ENCODE measurements at regions not wholly inside any gene's neighbourhood (a gene's known extent, or its start where the extent isn't known, plus 50 kb on each side); places are given as distances from the start of the nearest gene placed in this dataset.

DNA sequence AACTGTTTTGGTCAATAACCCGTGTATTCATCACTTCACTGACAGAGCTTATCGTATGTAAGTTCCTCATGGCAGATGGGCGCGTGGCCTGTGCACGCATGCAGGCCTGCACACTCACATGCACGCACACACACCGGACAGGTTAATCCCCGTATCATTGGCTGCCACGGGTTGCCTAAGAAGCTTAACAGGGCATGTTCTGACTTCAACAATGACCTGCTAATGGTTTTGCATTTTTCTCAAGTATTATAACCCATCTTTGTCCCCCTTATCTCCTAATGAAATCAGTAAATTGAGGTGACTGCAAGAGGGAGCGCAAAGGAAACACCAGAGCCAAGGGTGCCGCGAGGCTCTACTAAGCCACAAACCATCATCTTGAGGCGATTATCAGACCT lies 399.0 kb upstream of the ID2 start:
- TF ChIP-seq EZH2phosphoT487 (IDR thresholded peaks at IDR 0.05; ENCODE audit: low read length) (no peak), EZH2 (optimal IDR thresholded peaks at IDR 0.05; ENCODE audit: low read depth, low read length) (no peak)
- TF ChIP-seq, protein P1, sequence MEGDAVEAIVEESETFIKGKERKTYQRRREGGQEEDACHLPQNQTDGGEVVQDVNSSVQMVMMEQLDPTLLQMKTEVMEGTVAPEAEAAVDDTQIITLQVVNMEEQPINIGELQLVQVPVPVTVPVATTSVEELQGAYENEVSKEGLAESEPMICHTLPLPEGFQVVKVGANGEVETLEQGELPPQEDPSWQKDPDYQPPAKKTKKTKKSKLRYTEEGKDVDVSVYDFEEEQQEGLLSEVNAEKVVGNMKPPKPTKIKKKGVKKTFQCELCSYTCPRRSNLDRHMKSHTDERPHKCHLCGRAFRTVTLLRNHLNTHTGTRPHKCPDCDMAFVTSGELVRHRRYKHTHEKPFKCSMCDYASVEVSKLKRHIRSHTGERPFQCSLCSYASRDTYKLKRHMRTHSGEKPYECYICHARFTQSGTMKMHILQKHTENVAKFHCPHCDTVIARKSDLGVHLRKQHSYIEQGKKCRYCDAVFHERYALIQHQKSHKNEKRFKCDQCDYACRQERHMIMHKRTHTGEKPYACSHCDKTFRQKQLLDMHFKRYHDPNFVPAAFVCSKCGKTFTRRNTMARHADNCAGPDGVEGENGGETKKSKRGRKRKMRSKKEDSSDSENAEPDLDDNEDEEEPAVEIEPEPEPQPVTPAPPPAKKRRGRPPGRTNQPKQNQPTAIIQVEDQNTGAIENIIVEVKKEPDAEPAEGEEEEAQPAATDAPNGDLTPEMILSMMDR (IDR thresholded peaks at IDR 0.05; ENCODE audit: low read length) = no peak
